H1 (cell line): ENCODE measurements at regions not wholly inside any gene's neighbourhood (a gene's known extent, or its start where the extent isn't known, plus 50 kb on each side); places are given as distances from the start of the nearest gene placed in this dataset.

Experiments
- CTCF ChIA-PET: fragments of 300-600 bp; sonication (Branson Sonifier 250); formaldehyde crosslinking; loops from one replicate; lab custom pipeline; 2021; ENCODE audit not compliant: partially characterized antibody; lab: Charles Lee
- POLR2A ChIA-PET: fragments of 300-600 bp; sonication (Branson Sonifier 250); formaldehyde crosslinking; loops from one replicate; lab custom pipeline; 2021; ENCODE audit warnings: inconsistent platforms; ENCODE audit not compliant: partially characterized antibody; lab: Charles Lee
- DNase-seq, 2 experiments: peaks; one replicate each; pipeline versions ENCODE4 v3.0.0 to v3.0.0-alpha.2; 2010 to 2022; ENCODE audit warnings: low spot score in 2 of 2, low read depth in 1 of 2, mixed read lengths in 1 of 2
- FAIRE-seq: peaks from 2 replicates; lab custom pipeline; 2011; peaks lifted over from hg19 to GRCh38; lab: Jason Lieb, UNC
- H2AFZ ChIP-seq: 2 replicates; pipeline ENCODE4 v1.8.1; 2012; ENCODE audit warnings: low read length, inconsistent platforms
- H2AK5ac ChIP-seq: 2 replicates; pipeline ENCODE4 v1.6.1; 2013; ENCODE audit warnings: low read depth, low read length
- H2BK120ac ChIP-seq: replicated peaks from 2 replicates; pipeline ENCODE3; 2013; ENCODE audit warnings: low read depth, low read length, inconsistent platforms
- H2BK12ac ChIP-seq: 2 replicates; pipeline ENCODE4 v1.6.1; 2013; ENCODE audit warnings: low read depth, low read length
- H2BK15ac ChIP-seq: 2 replicates; pipeline ENCODE4 v1.6.1; 2013; ENCODE audit warnings: low read length
- H2BK20ac ChIP-seq: 2 replicates; pipeline ENCODE4 v1.6.1; 2013; ENCODE audit warnings: low read length
- H2BK5ac ChIP-seq: 2 replicates; pipeline ENCODE4 v1.6.1; 2013; ENCODE audit warnings: low read depth, low read length
- H3K14ac ChIP-seq: 2 replicates; pipeline ENCODE4 v1.6.1; 2013; ENCODE audit warnings: inconsistent platforms; ENCODE audit not compliant: insufficient read length
- H3K18ac ChIP-seq: 2 replicates; pipeline ENCODE4 v1.6.1; 2013; ENCODE audit warnings: low read length; ENCODE audit errors: extremely low read depth
- H3K23ac ChIP-seq: 2 replicates; pipeline ENCODE4 v1.6.1; 2013; ENCODE audit warnings: inconsistent platforms; ENCODE audit not compliant: insufficient read length
- H3K23me2 ChIP-seq: 2 replicates; pipeline ENCODE4 v1.6.1; 2013; ENCODE audit warnings: low read depth, low read length
- H3K27ac ChIP-seq: 2 replicates; pipeline ENCODE4 v1.6.1; 2011; ENCODE audit warnings: low read depth, low read length, inconsistent platforms
- H3K27me3 ChIP-seq, 4 experiments: replicated peaks in 1 of 4; 1 replicate in 1 of 4; 2 replicates in 3 of 4; pipeline versions ENCODE4 v1.6.1 to v1.8.1; 2011 to 2013; ENCODE audit warnings: low read length in 3 of 4, mild to moderate bottlenecking in 3 of 4, inconsistent platforms in 2 of 4, mixed read lengths in 2 of 4, moderate library complexity in 1 of 4; ENCODE audit not compliant: control insufficient read depth in 3 of 4, insufficient read depth in 3 of 4; ENCODE audit errors: extremely low read depth in 1 of 4
- H3K36me3 ChIP-seq, 4 experiments: 2 replicates each; pipeline versions ENCODE4 v1.6.1 to v1.8.1; 2011 to 2013; ENCODE audit warnings: mild to moderate bottlenecking in 4 of 4, low read length in 3 of 4, moderate library complexity in 2 of 4, control low read depth in 1 of 4, inconsistent platforms in 1 of 4; ENCODE audit not compliant: insufficient read depth in 4 of 4, control insufficient read depth in 2 of 4
- H3K4ac ChIP-seq: replicated peaks from 2 replicates; pipeline ENCODE3; 2013; ENCODE audit warnings: low read length, low read depth, mixed read lengths, inconsistent platforms; ENCODE audit not compliant: insufficient read length
- H3K4me1 ChIP-seq, 4 experiments: replicated peaks in 1 of 4; 1 replicate in 1 of 4; 2 replicates in 3 of 4; pipeline versions ENCODE4 v1.6.1 to v1.8.1; 2011 to 2013; ENCODE audit warnings: low read length in 3 of 4, inconsistent platforms in 2 of 4, mixed read lengths in 1 of 4; ENCODE audit not compliant: insufficient read depth in 4 of 4, control insufficient read depth in 3 of 4
- H3K4me2 ChIP-seq, 2 experiments: 2 replicates each; pipeline versions ENCODE4 v1.6.1 to v1.8.1; 2011 to 2013; ENCODE audit warnings: low read depth in 2 of 2, low read length in 2 of 2, control low read depth in 1 of 2, inconsistent platforms in 1 of 2, mild to moderate bottlenecking in 1 of 2; ENCODE audit not compliant: insufficient read depth in 1 of 2
- H3K4me3 ChIP-seq, 4 experiments: fragments of 200-600, 300-600 bp in 1 of 4; sonication (generic), shearing (Covaris generic), sonication (Bioruptor Twin) in 1 of 4; 2 replicates each; pipeline versions ENCODE4 v1.5.1 to v1.8.1; 2011 to 2016; ENCODE audit warnings: low read length in 4 of 4, low read depth in 3 of 4, control low read depth in 2 of 4, inconsistent platforms in 2 of 4, mild to moderate bottlenecking in 2 of 4, mixed read lengths in 1 of 4, moderate library complexity in 1 of 4; ENCODE audit not compliant: insufficient read depth in 2 of 4; ENCODE audit errors: extremely low read depth in 1 of 4
- H3K56ac ChIP-seq: replicated peaks from 2 replicates; pipeline ENCODE3; 2013; ENCODE audit warnings: low read depth, mild to moderate bottlenecking, mixed read lengths, low read length, inconsistent platforms; ENCODE audit not compliant: insufficient read length
- H3K79me1 ChIP-seq: 2 replicates; pipeline ENCODE4 v1.6.1; 2013; ENCODE audit warnings: low read depth, low read length, control low read depth
- H3K79me2 ChIP-seq, 2 experiments: 2 replicates each; pipeline versions ENCODE4 v1.6.1 to v1.8.1; 2012 to 2013; ENCODE audit warnings: low read length in 2 of 2, mild to moderate bottlenecking in 2 of 2, inconsistent platforms in 1 of 2; ENCODE audit not compliant: insufficient read depth in 2 of 2, control insufficient read depth in 1 of 2
- H3K9ac ChIP-seq, 4 experiments: replicated peaks in 1 of 4; 1 replicate in 1 of 4; 2 replicates in 3 of 4; pipeline versions ENCODE4 v1.6.1 to v1.8.1; 2011 to 2013; ENCODE audit warnings: low read depth in 3 of 4, low read length in 3 of 4, control low read depth in 2 of 4, mild to moderate bottlenecking in 2 of 4, moderate library complexity in 2 of 4, inconsistent platforms in 1 of 4; ENCODE audit errors: extremely low read depth in 1 of 4
- H3K9me3 ChIP-seq, 2 experiments: 2 replicates each; pipeline versions ENCODE4 v1.6.1 to v1.8.1; 2012 to 2013; ENCODE audit warnings: mild to moderate bottlenecking in 2 of 2, moderate library complexity in 2 of 2, control low read depth in 1 of 2, inconsistent platforms in 1 of 2, low read depth in 1 of 2, low read length in 1 of 2, mixed read lengths in 1 of 2; ENCODE audit not compliant: insufficient read depth in 2 of 2
- H4K20me1 ChIP-seq, 2 experiments: replicated peaks in 1 of 2; 2 replicates each; pipeline versions ENCODE3 to v1.8.1; 2011 to 2013; ENCODE audit warnings: inconsistent platforms in 2 of 2, low read length in 2 of 2, mild to moderate bottlenecking in 1 of 2; ENCODE audit not compliant: insufficient read depth in 2 of 2, control insufficient read depth in 1 of 2
- H4K5ac ChIP-seq: 2 replicates; pipeline ENCODE4 v1.6.1; 2013; ENCODE audit warnings: low read length, low read depth, mixed read lengths, inconsistent platforms; ENCODE audit not compliant: insufficient read length
- H4K8ac ChIP-seq: 2 replicates; pipeline ENCODE4 v1.8.0; 2013; ENCODE audit warnings: mild to moderate bottlenecking, moderate library complexity, low read length, inconsistent platforms; ENCODE audit not compliant: insufficient read depth; ENCODE audit errors: extremely low read depth
- H4K91ac ChIP-seq: replicated peaks from 2 replicates; pipeline ENCODE3; 2013; ENCODE audit warnings: low read length, mixed read lengths, inconsistent platforms; ENCODE audit not compliant: insufficient read length
- CTBP2 ChIP-seq: IDR thresholded peaks from 2 replicates; pipeline ENCODE4 v1.7.0; 2011; ENCODE audit warnings: borderline replicate concordance, mild to moderate bottlenecking, moderate library complexity, mixed read lengths, low read length; ENCODE audit not compliant: insufficient read depth, insufficient read length
- FOSL1 ChIP-seq: IDR thresholded peaks from 2 replicates; pipeline ENCODE4 v1.6.1; 2011; ENCODE audit warnings: mild to moderate bottlenecking, low read depth, low read length, moderate library complexity; ENCODE audit not compliant: insufficient read depth
- GABPA ChIP-seq: IDR thresholded peaks from 2 replicates; pipeline ENCODE4 v1.6.1; 2011; ENCODE audit warnings: mild to moderate bottlenecking, low read length, moderate library complexity, borderline replicate concordance; ENCODE audit not compliant: insufficient read depth
- JUN ChIP-seq: IDR thresholded peaks from 2 replicates; pipeline ENCODE4 v1.6.1; 2011; ENCODE audit warnings: low read depth, mild to moderate bottlenecking, improper control_type of control experiment, low read length
- RAD21 ChIP-seq, 2 experiments: IDR thresholded peaks in 1 of 2; conservative IDR thresholded peaks in 1 of 2; 2 replicates each; pipeline ENCODE4 v1.6.1; 2011; ENCODE audit warnings: low read depth in 2 of 2, low read length in 2 of 2, improper control_type of control experiment in 1 of 2, inconsistent platforms in 1 of 2, mild to moderate bottlenecking in 1 of 2, moderate library complexity in 1 of 2
- RNF2 ChIP-seq: fragments of 200-900, 300-1000 bp; sonication (generic); IDR thresholded peaks from 2 replicates; pipeline ENCODE4 v1.7.1; 2016; ENCODE audit warnings: borderline replicate concordance, low read depth, mild to moderate bottlenecking, antibody characterized with exemption, low read length; ENCODE audit not compliant: poor library complexity, severe bottlenecking; ENCODE audit errors: missing control alignments
- SIRT6 ChIP-seq: IDR thresholded peaks from one replicate; pipeline ENCODE4 v1.7.1; 2012; ENCODE audit warnings: low read length, inconsistent platforms
- SP1 ChIP-seq: IDR thresholded peaks from 2 replicates; pipeline ENCODE4 v1.6.1; 2011; ENCODE audit warnings: low read depth, low read length
- SP2 ChIP-seq: IDR thresholded peaks from 2 replicates; pipeline ENCODE4 v1.6.1; 2012; ENCODE audit warnings: mild to moderate bottlenecking, low read length, inconsistent platforms
- TAF7 ChIP-seq: optimal IDR thresholded peaks from 2 replicates; pipeline ENCODE3; 2011; ENCODE audit warnings: low read depth, mild to moderate bottlenecking, inconsistent platforms, low read length, moderate library complexity, borderline replicate concordance
- WGBS, 2 experiments: shearing (Covaris generic) in 1 of 2; methylation state at CpG; one replicate each; pipeline versions ENCODE4 v1.1.6 to v1.1.7; 2013 to 2015; ENCODE audit warnings: low lambda C conversion rate in 2 of 2, mixed read lengths in 2 of 2, inconsistent platforms in 1 of 2, low coverage in 1 of 2, missing lambda C conversion rate in 1 of 2; ENCODE audit not compliant: insufficient replicate concordance in 2 of 2, insufficient coverage in 1 of 2, insufficient read length in 1 of 2; ENCODE audit errors: extremely low coverage in 1 of 2, missing lambda C conversion rate in 1 of 2; 5-methylcytosine and 5-hydroxymethylcytosine counted together
- TF ChIP-seq, protein P1 (sequence below): IDR thresholded peaks from 2 replicates; pipeline ENCODE4 v1.6.1; 2011; ENCODE audit warnings: low read length, improper control_type of control experiment

DNA sequence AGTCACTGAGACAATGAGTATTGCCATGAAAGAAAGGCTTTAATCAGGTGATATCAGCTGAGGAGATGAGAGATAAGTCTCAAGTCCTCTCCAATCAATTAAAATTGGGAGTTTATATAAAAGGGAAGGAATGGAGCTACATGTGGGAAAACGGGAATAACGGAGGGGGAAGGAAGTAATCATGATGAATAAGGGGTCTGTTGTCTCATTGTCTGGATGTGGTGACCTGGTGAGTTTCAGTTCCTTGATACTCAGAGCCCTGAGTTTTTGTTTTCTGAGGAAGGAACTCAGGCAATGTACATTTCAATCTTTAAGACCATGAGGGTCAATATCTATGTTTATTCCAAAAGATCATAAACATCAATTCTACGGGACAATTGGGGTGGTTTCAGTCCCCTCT is 198.8 kb downstream of the KITLG start:
- Histone ChIP-seq H2BK120ac (no peak overlapping the region), H2BK15ac (no peak overlapping the region), H3K4me2 (no peak overlapping the region), H3K27me3 (no peaks in the 10 kb centered on the region), H3K23me2 (no peaks in the 10 kb centered on the region), H3K27ac (no peak overlapping the region), H2AFZ (no peak overlapping the region), H2BK12ac (no peak overlapping the region), H4K20me1 (no peaks in the 10 kb centered on the region), H2AK5ac (no peak overlapping the region), H2BK20ac (no peak overlapping the region), H3K4me3 (no peak overlapping the region), H3K9me3 (peaks cover 3 to 10% of the 10 kb centered on the region in 2 experiments; a peak in 2 of 4 replicates), H3K4me1 (no peaks in the 10 kb centered on the region), H3K4ac (no peak overlapping the region), H4K8ac (no peak overlapping the region), H3K14ac (no peak overlapping the region), H3K79me2 (no peaks in the 10 kb centered on the region), H2BK5ac (no peak overlapping the region), H4K91ac (no peak overlapping the region), H3K56ac (no peak overlapping the region), H3K79me1 (no peaks in the 10 kb centered on the region), H3K36me3 (no peaks in the 10 kb centered on the region), H3K23ac (no peak overlapping the region), H3K9ac (no peak overlapping the region), H4K5ac (no peak overlapping the region), H3K18ac (no peak overlapping the region)
- no peak for DNase-seq
- TF ChIP-seq RAD21 (IDR thresholded peaks at IDR 0.05 in 1 of 2, conservative IDR thresholded peaks at IDR 0.05 in 1 of 2; ENCODE audit: low read depth in 2 of 2, low read length in 2 of 2): no peak
- no peak for TF ChIP-seq SIRT6
- no peak for TF ChIP-seq JUN
- TF ChIP-seq CTBP2: no peak
- TF ChIP-seq RNF2: no peak
- TF ChIP-seq, protein P1, sequence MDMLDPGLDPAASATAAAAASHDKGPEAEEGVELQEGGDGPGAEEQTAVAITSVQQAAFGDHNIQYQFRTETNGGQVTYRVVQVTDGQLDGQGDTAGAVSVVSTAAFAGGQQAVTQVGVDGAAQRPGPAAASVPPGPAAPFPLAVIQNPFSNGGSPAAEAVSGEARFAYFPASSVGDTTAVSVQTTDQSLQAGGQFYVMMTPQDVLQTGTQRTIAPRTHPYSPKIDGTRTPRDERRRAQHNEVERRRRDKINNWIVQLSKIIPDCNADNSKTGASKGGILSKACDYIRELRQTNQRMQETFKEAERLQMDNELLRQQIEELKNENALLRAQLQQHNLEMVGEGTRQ: no peak
- no peak for TF ChIP-seq SP1
- TF ChIP-seq SP2: no peak
- TF ChIP-seq TAF7: no peak
- no peak for TF ChIP-seq FOSL1
- TF ChIP-seq GABPA: no peak
- FAIRE-seq: no peak
- 86% methylated on average over 3 of the region's 3 CpGs; no CpG with 5 or more reads in 1 of the 2 experiments for WGBS, 2 experiments
- ChIA-PET POLR2A (no interaction called here), CTCF (no interaction called here)
